GM12875 (cell line): ENCODE measurements at regions not wholly inside any gene's neighbourhood (a gene's known extent, or its start where the extent isn't known, plus 50 kb on each side); places are given as distances from the start of the nearest gene placed in this dataset.

ENCODE experiments used
- H3K4me3 ChIP-seq: one replicate; pipeline ENCODE4 v1.5.1; 2011; ENCODE audit warnings: low read depth, low read length, control low read depth
- CTCF ChIP-seq: IDR thresholded peaks from 2 replicates; pipeline ENCODE4 v1.5.1; 2011; ENCODE audit warnings: low read depth, mild to moderate bottlenecking, control low read depth, inconsistent platforms, low read length, moderate library complexity, borderline replicate concordance; ENCODE audit not compliant: insufficient read depth

- no peak overlapping the region for H3K4me3 ChIP-seq
- no peak for TF ChIP-seq CTCF
Observed at GRCh38 chr16:87007907-87008306, 309.3 kb downstream of the C16orf95 start.

- TF ChIP-seq CTCF: no peak
- H3K4me3 ChIP-seq: no peak overlapping the region
Observed at GRCh38 chr16:87008664-87009063, 308.5 kb downstream of the C16orf95 start.

- TF ChIP-seq CTCF: no peak
- no peak overlapping the region for H3K4me3 ChIP-seq
Observed at GRCh38 chr16:87012954-87013938, 303.9 kb downstream of the C16orf95 start.

GRCh38 chr16:87014112-87014511 lies 303.1 kb downstream of the C16orf95 start:
- no peak for TF ChIP-seq CTCF
- H3K4me3 ChIP-seq: no peak overlapping the region

GRCh38 chr16:87015021-87015420 lies 302.2 kb downstream of the C16orf95 start:
- TF ChIP-seq CTCF: no peak
- no peak overlapping the region for H3K4me3 ChIP-seq

- no peak for TF ChIP-seq CTCF
- H3K4me3 ChIP-seq: no peak overlapping the region
Observed at GRCh38 chr16:87016046-87017035, 300.9 kb downstream of the C16orf95 start.
